H1 (cell line): ENCODE measurements at regions not wholly inside any gene's neighbourhood (a gene's known extent, or its start where the extent isn't known, plus 50 kb on each side); places are given as distances from the start of the nearest gene placed in this dataset.

Experiments
- HDAC6 ChIP-seq: IDR thresholded peaks from one replicate; pipeline ENCODE4 v1.7.1; 2012; ENCODE audit warnings: low read depth, mild to moderate bottlenecking, inconsistent platforms, low read length, moderate library complexity
- SIN3A ChIP-seq, 2 experiments: IDR thresholded peaks in 1 of 2; conservative IDR thresholded peaks in 1 of 2; 2 replicates each; pipeline ENCODE4 v1.6.1; 2011 to 2012; ENCODE audit warnings: low read length in 2 of 2, improper control_type of control experiment in 1 of 2, low read depth in 1 of 2, mild to moderate bottlenecking in 1 of 2
- TAF1 ChIP-seq: IDR thresholded peaks from 2 replicates; pipeline ENCODE4 v1.6.1; 2011; ENCODE audit warnings: mild to moderate bottlenecking, low read depth, low read length
- TF ChIP-seq, protein P1 (sequence below): fragments of 300-600 bp; sonication (generic); IDR thresholded peaks from 2 replicates; pipeline ENCODE4 v1.7.1; 2012; ENCODE audit warnings: low read length, moderate library complexity, mild to moderate bottlenecking, inconsistent platforms; ENCODE audit not compliant: insufficient replicate concordance

DNA sequence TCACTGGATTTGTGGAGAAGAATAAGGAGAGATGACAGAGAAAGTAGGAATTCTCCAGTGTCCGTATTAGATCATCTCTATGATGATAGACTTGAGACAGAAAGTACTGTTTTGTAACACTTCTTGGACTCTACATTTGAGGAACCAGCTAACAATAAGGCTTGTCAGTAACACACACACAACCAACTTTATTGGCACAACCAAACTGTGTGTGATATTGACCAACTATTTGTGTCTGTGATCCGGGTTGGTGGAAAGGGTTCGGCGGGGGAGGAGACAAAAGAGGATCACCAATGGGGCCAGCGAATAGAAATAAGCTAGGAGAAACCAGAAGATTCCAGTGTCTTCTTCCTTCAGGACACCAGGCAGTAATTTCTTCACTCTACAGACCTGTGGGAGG lies 79.8 kb downstream of the MARCHF4 start (continued):
- TF ChIP-seq, protein P1, sequence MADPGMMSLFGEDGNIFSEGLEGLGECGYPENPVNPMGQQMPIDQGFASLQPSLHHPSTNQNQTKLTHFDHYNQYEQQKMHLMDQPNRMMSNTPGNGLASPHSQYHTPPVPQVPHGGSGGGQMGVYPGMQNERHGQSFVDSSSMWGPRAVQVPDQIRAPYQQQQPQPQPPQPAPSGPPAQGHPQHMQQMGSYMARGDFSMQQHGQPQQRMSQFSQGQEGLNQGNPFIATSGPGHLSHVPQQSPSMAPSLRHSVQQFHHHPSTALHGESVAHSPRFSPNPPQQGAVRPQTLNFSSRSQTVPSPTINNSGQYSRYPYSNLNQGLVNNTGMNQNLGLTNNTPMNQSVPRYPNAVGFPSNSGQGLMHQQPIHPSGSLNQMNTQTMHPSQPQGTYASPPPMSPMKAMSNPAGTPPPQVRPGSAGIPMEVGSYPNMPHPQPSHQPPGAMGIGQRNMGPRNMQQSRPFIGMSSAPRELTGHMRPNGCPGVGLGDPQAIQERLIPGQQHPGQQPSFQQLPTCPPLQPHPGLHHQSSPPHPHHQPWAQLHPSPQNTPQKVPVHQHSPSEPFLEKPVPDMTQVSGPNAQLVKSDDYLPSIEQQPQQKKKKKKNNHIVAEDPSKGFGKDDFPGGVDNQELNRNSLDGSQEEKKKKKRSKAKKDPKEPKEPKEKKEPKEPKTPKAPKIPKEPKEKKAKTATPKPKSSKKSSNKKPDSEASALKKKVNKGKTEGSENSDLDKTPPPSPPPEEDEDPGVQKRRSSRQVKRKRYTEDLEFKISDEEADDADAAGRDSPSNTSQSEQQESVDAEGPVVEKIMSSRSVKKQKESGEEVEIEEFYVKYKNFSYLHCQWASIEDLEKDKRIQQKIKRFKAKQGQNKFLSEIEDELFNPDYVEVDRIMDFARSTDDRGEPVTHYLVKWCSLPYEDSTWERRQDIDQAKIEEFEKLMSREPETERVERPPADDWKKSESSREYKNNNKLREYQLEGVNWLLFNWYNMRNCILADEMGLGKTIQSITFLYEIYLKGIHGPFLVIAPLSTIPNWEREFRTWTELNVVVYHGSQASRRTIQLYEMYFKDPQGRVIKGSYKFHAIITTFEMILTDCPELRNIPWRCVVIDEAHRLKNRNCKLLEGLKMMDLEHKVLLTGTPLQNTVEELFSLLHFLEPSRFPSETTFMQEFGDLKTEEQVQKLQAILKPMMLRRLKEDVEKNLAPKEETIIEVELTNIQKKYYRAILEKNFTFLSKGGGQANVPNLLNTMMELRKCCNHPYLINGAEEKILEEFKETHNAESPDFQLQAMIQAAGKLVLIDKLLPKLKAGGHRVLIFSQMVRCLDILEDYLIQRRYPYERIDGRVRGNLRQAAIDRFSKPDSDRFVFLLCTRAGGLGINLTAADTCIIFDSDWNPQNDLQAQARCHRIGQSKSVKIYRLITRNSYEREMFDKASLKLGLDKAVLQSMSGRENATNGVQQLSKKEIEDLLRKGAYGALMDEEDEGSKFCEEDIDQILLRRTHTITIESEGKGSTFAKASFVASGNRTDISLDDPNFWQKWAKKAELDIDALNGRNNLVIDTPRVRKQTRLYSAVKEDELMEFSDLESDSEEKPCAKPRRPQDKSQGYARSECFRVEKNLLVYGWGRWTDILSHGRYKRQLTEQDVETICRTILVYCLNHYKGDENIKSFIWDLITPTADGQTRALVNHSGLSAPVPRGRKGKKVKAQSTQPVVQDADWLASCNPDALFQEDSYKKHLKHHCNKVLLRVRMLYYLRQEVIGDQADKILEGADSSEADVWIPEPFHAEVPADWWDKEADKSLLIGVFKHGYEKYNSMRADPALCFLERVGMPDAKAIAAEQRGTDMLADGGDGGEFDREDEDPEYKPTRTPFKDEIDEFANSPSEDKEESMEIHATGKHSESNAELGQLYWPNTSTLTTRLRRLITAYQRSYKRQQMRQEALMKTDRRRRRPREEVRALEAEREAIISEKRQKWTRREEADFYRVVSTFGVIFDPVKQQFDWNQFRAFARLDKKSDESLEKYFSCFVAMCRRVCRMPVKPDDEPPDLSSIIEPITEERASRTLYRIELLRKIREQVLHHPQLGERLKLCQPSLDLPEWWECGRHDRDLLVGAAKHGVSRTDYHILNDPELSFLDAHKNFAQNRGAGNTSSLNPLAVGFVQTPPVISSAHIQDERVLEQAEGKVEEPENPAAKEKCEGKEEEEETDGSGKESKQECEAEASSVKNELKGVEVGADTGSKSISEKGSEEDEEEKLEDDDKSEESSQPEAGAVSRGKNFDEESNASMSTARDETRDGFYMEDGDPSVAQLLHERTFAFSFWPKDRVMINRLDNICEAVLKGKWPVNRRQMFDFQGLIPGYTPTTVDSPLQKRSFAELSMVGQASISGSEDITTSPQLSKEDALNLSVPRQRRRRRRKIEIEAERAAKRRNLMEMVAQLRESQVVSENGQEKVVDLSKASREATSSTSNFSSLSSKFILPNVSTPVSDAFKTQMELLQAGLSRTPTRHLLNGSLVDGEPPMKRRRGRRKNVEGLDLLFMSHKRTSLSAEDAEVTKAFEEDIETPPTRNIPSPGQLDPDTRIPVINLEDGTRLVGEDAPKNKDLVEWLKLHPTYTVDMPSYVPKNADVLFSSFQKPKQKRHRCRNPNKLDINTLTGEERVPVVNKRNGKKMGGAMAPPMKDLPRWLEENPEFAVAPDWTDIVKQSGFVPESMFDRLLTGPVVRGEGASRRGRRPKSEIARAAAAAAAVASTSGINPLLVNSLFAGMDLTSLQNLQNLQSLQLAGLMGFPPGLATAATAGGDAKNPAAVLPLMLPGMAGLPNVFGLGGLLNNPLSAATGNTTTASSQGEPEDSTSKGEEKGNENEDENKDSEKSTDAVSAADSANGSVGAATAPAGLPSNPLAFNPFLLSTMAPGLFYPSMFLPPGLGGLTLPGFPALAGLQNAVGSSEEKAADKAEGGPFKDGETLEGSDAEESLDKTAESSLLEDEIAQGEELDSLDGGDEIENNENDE = no peak
- TF ChIP-seq HDAC6 (no peak), SIN3A (conservative IDR thresholded peaks at IDR 0.05 in 1 of 2, IDR thresholded peaks at IDR 0.05 in 1 of 2; ENCODE audit: low read depth in 1 of 2, low read length in 2 of 2) (no peak), TAF1 (no peak)
